GM12865 (cell line): ENCODE measurements at regions not wholly inside any gene's neighbourhood (a gene's known extent, or its start where the extent isn't known, plus 50 kb on each side); places are given as distances from the start of the nearest gene placed in this dataset.

Experiments
- DNase-seq: peaks from one replicate; pipeline ENCODE4 v3.0.0; 2010; ENCODE audit warnings: low read depth
- H3K4me3 ChIP-seq: 2 replicates; pipeline ENCODE4 v1.5.1; 2011; ENCODE audit warnings: mild to moderate bottlenecking, low read depth, low read length, control low read depth
- CTCF ChIP-seq: IDR thresholded peaks from 2 replicates; pipeline ENCODE4 v1.5.1; 2011; ENCODE audit warnings: low read length, control low read depth, low read depth, inconsistent platforms; ENCODE audit not compliant: insufficient read depth; ENCODE audit errors: missing control alignments

GRCh38 chr4:176610594-176610993 lies 182.1 kb downstream of the VEGFC start:
- no peak for TF ChIP-seq CTCF
- DNase-seq: no peak
- H3K4me3 ChIP-seq: no peak overlapping the region

- DNase-seq: no peak
- H3K4me3 ChIP-seq: no peak overlapping the region
- TF ChIP-seq CTCF: no peak
Observed at GRCh38 chr4:176611381-176611780, 181.3 kb downstream of the VEGFC start.

DNA sequence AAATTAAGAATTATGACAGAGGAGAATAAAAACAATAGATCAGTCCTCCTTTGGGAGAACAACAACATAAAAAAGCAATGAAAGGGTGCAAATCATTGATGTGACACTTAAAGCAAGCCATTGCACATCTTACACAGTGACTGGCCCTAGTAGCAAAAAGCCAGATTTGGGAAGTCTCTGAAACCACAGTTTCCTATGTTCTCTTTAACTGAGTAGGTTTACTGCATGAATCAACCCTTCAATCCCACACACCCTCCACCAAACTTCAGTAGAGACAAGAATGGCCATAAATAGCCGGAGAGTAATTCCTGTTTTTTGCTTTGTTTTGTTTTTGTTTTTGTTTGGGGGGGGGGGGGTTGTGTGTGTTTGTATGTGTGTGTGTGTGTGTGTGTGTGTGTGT lies 180.8 kb downstream of the VEGFC start:
- DNase-seq: no peak
- no peak for TF ChIP-seq CTCF

DNA sequence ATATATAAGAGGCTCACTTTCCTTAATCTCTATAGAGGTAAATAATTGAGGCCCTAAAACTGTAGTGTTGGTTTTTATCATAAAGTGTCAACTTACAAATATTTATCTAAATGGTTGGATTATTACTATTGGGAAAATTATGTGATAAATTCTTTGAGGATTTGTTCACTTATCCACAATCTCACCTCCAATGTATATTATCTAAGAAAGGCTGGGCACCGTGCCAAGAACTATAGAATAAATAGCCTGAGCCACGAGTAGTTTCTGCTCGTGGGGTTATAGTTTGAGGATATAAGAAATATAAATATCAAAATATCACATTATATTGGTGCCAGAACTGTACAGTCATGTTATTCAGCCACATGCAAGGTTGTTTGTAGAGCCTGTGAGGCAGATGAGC lies 177.9 kb downstream of the VEGFC start:
- H3K4me3 ChIP-seq: no peak overlapping the region
- DNase-seq: no peak
- no peak for TF ChIP-seq CTCF

More for the DNA sequence above, 180.8 kb downstream of the VEGFC start:
- no peak overlapping the region for H3K4me3 ChIP-seq

- no peak for TF ChIP-seq CTCF
Observed at GRCh38 chr4:176616151-176616550, 176.6 kb downstream of the VEGFC start.

DNA sequence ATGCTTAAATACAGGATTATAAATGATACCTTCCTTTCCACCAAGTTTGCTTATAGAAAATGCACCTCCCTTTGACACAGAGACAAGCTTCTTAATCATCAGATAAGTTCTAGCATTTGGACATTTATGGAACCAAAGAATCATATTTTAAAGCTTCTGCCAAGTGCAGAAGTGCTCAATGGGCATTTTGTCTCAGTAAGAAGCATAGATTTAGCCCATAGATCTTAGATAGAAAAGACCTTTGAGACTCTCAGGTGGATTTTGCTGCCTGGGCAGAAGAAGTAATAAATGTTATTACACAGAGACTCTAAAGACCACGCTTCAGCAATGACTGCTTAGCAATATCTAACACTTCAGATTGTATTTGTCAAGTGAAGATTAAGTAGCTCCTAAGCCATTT lies 174.6 kb downstream of the VEGFC start:
- no peak for TF ChIP-seq CTCF
- H3K4me3 ChIP-seq: no peak overlapping the region
- no peak for DNase-seq

More at GRCh38 chr4:176616151-176616550, 176.6 kb downstream of the VEGFC start:
- H3K4me3 ChIP-seq: no peak overlapping the region
- no peak for DNase-seq

- no peak overlapping the region for H3K4me3 ChIP-seq
- TF ChIP-seq CTCF: no peak
- no peak for DNase-seq
Observed at GRCh38 chr4:176619430-176619829, 173.3 kb downstream of the VEGFC start.
